ENCODE measurements at regions not wholly inside any gene's neighbourhood (a gene's known extent, or its start where the extent isn't known, plus 50 kb on each side); places are given as distances from the start of the nearest gene placed in this dataset.

DNA sequence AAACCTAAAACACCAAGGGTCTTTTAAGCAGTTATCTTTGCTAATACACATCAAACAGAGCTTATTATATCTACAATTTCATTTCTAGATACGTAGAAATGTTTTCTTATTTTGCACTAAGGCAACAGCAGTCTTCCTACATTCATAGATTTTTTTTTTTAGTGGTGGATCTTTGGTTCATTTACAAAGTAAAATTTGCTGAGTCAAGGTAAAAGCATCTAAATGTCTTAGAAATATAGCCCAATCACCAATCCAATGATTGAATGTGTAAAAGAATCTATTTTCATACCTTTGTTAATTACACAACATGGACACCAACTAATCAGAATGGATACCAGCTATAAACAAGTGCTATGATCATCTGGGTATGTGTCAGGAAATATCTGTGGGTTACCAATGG is 272.2 kb upstream of the TMPO start:
- no peaks in the 10 kb centered on the region for H3K36me3 ChIP-seq (ENCODE audit: control insufficient read depth, low read length)
- no peaks in the 10 kb centered on the region for H3K9me3 ChIP-seq (ENCODE audit: control insufficient read depth, insufficient read depth, low read length)
- no peaks in the 10 kb centered on the region for H4K20me1 ChIP-seq (ENCODE audit: control insufficient read depth, insufficient read depth, low read depth, low read length)
- TF ChIP-seq EZH2phosphoT487 (IDR thresholded peaks at IDR 0.05; ENCODE audit: borderline replicate concordance, low read length): no peak
- TF ChIP-seq, protein P1, sequence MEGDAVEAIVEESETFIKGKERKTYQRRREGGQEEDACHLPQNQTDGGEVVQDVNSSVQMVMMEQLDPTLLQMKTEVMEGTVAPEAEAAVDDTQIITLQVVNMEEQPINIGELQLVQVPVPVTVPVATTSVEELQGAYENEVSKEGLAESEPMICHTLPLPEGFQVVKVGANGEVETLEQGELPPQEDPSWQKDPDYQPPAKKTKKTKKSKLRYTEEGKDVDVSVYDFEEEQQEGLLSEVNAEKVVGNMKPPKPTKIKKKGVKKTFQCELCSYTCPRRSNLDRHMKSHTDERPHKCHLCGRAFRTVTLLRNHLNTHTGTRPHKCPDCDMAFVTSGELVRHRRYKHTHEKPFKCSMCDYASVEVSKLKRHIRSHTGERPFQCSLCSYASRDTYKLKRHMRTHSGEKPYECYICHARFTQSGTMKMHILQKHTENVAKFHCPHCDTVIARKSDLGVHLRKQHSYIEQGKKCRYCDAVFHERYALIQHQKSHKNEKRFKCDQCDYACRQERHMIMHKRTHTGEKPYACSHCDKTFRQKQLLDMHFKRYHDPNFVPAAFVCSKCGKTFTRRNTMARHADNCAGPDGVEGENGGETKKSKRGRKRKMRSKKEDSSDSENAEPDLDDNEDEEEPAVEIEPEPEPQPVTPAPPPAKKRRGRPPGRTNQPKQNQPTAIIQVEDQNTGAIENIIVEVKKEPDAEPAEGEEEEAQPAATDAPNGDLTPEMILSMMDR (IDR thresholded peaks at IDR 0.05; ENCODE audit: low read depth, low read length, poor library complexity, severe bottlenecking): no peak
- H3K79me2 ChIP-seq (ENCODE audit: control insufficient read depth, low read length): no peaks in the 10 kb centered on the region
- H3K4me3 ChIP-seq (ENCODE audit: low read length): no peak overlapping the region
- no peak overlapping the region for H3K27ac ChIP-seq (ENCODE audit: low read depth, low read length)
- H3K4me1 ChIP-seq (ENCODE audit: control insufficient read depth, low read length): no peaks in the 10 kb centered on the region
- no peaks in the 10 kb centered on the region for H3K27me3 ChIP-seq (ENCODE audit: control insufficient read depth, low read length)
- no peaks in the 10 kb centered on the region for H3F3A ChIP-seq (ENCODE audit: control insufficient read depth, insufficient read depth)
- no peaks in the 10 kb centered on the region for H3K9me2 ChIP-seq (replicated peaks; ENCODE audit: control insufficient read depth, low read length)
- no peak overlapping the region for H3K4me2 ChIP-seq (ENCODE audit: low read length)

DNA sequence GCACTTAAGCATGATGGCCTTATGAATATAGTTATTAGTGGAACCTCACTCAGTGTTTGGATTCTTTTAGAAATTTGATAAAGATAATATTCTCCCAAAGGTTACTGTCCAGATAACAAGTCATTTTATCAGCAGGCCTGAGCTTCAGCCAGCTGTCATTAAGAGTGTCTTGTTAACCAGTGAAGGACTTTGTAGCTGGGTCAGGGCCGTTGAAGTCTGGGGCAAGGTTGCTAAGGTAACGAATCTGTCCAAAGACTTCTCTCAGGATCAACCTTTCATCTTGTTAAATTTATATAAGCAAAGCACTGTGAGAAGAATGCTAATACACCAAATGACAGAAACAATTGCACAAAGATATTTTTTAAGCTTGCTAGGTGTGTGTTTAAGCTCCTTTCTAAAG is 271.3 kb upstream of the TMPO start:
- no peak for TF ChIP-seq EZH2phosphoT487 (IDR thresholded peaks at IDR 0.05; ENCODE audit: borderline replicate concordance, low read length)
- TF ChIP-seq, protein P1 (IDR thresholded peaks at IDR 0.05; ENCODE audit: low read depth, low read length, poor library complexity, severe bottlenecking): no peak
- Histone ChIP-seq H3F3A (ENCODE audit: control insufficient read depth, insufficient read depth) (no peaks in the 10 kb centered on the region), H3K27me3 (ENCODE audit: control insufficient read depth, low read length) (no peaks in the 10 kb centered on the region), H3K9me2 (replicated peaks; ENCODE audit: control insufficient read depth, low read length) (no peaks in the 10 kb centered on the region), H3K36me3 (ENCODE audit: control insufficient read depth, low read length) (no peaks in the 10 kb centered on the region), H3K4me2 (ENCODE audit: low read length) (no peak overlapping the region), H3K4me1 (ENCODE audit: control insufficient read depth, low read length) (no peaks in the 10 kb centered on the region), H4K20me1 (ENCODE audit: control insufficient read depth, insufficient read depth, low read depth, low read length) (no peaks in the 10 kb centered on the region), H3K4me3 (ENCODE audit: low read length) (no peak overlapping the region), H3K79me2 (ENCODE audit: control insufficient read depth, low read length) (no peaks in the 10 kb centered on the region), H3K27ac (ENCODE audit: low read depth, low read length) (no peak overlapping the region), H3K9me3 (ENCODE audit: control insufficient read depth, insufficient read depth, low read length) (no peaks in the 10 kb centered on the region)

DNA sequence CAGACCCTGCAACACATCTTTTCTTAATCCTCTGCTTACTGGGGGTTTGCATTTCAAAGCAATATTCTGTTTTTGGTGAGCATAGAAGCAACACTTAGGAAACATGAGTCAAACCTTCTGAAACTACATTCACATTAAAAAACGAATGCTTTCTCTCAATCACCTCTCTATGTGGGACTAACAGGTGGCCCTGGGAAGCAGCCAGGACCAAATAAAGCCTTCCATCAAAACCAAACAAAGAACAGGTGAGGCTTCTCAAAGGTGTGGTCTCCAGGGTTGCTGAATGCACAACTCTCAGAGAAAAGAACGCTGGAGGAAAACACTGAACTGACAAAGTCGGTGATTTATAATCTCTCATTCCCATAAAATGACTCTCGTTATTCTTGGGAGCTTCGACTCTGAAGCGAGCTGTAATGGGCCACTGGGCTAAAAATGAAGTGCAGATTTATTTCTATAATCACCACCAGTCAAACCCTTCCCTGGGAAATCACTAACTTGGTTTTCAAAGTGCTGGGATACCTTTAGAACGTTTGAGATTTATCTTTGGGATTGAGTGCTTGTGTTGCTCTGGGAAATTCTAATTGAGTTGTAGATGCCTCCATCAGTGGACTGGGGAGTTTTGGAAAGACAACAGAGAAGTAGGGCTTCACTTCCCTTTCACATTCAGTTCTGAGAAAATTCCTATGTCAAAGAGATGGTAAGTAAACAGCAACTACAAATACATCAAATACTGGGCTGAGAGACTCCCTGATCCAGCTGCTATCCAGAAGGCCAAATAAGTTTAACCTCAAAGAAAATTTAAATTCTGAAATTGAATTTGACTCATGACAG is 262.0 kb upstream of the TMPO start:
- Histone ChIP-seq H3K4me2 (ENCODE audit: low read length) (no peak overlapping the region), H4K20me1 (ENCODE audit: control insufficient read depth, insufficient read depth, low read depth, low read length) (no peaks in the 10 kb centered on the region), H3K9me2 (replicated peaks; ENCODE audit: control insufficient read depth, low read length) (no peaks in the 10 kb centered on the region), H3K4me3 (ENCODE audit: low read length) (no peak overlapping the region), H3K27me3 (ENCODE audit: control insufficient read depth, low read length) (no peaks in the 10 kb centered on the region), H3K9me3 (ENCODE audit: control insufficient read depth, insufficient read depth, low read length) (no peaks in the 10 kb centered on the region), H3K4me1 (ENCODE audit: control insufficient read depth, low read length) (no peaks in the 10 kb centered on the region), H3F3A (ENCODE audit: control insufficient read depth, insufficient read depth) (no peaks in the 10 kb centered on the region), H3K36me3 (ENCODE audit: control insufficient read depth, low read length) (no peaks in the 10 kb centered on the region), H3K27ac (ENCODE audit: low read depth, low read length) (no peak overlapping the region), H3K79me2 (ENCODE audit: control insufficient read depth, low read length) (no peaks in the 10 kb centered on the region)
- TF ChIP-seq EZH2phosphoT487 (IDR thresholded peaks at IDR 0.05; ENCODE audit: borderline replicate concordance, low read length): no peak
- TF ChIP-seq, protein P1 (IDR thresholded peaks at IDR 0.05; ENCODE audit: low read depth, low read length, poor library complexity, severe bottlenecking): no peak

Measured in DOHH2 (cell line).